ENCODE measurements at regions not wholly inside any gene's neighbourhood (a gene's known extent, or its start where the extent isn't known, plus 50 kb on each side); places are given as distances from the start of the nearest gene placed in this dataset.

DNA sequence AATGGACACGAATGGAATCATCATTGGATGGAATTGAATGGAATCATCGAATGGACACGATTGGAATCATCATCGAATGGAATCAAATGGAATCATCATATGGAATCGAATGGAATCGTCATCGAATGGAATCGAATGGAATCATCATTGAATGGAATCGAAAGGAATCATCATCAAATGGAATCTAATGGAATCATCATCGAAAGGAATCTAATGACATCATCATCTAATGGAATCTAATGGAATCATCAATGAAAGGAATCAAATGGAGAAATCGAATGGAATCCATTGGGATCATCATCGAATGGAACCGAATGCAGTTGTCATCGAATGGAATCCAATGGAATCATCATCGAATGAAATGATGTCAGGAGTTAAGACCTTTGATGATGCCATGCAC, 154.9 kb downstream of the SHCBP1 start:
- TF ChIP-seq, protein P1, sequence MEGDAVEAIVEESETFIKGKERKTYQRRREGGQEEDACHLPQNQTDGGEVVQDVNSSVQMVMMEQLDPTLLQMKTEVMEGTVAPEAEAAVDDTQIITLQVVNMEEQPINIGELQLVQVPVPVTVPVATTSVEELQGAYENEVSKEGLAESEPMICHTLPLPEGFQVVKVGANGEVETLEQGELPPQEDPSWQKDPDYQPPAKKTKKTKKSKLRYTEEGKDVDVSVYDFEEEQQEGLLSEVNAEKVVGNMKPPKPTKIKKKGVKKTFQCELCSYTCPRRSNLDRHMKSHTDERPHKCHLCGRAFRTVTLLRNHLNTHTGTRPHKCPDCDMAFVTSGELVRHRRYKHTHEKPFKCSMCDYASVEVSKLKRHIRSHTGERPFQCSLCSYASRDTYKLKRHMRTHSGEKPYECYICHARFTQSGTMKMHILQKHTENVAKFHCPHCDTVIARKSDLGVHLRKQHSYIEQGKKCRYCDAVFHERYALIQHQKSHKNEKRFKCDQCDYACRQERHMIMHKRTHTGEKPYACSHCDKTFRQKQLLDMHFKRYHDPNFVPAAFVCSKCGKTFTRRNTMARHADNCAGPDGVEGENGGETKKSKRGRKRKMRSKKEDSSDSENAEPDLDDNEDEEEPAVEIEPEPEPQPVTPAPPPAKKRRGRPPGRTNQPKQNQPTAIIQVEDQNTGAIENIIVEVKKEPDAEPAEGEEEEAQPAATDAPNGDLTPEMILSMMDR (IDR thresholded peaks at IDR 0.05 in 4 of 5, conservative IDR thresholded peaks at IDR 0.05 in 1 of 5), result no peak
- TF ChIP-seq POLR2A (IDR thresholded peaks at IDR 0.05), result no peak

Measured in gastrocnemius medialis (tissue), 4 donors.